ENCODE measurements at regions not wholly inside any gene's neighbourhood (a gene's known extent, or its start where the extent isn't known, plus 50 kb on each side); places are given as distances from the start of the nearest gene placed in this dataset.

GRCh38 chr19:29290853-29291252 is 77.9 kb upstream of the UQCRFS1 start:
- DNase-seq (ENCODE audit: low read depth) (no peak), FAIRE-seq (no peak)
- Histone ChIP-seq H3K9ac (ENCODE audit: low read length) (no peak overlapping the region), H3K9me3 (ENCODE audit: insufficient read depth, low read depth, low read length) (peaks cover 2% of the 10 kb centered on the region), H3K27me3 (ENCODE audit: insufficient read depth, low read length) (no peaks in the 10 kb centered on the region), H3K79me2 (ENCODE audit: insufficient read depth, low read length) (no peaks in the 10 kb centered on the region), H3K4me1 (ENCODE audit: insufficient read depth, low read length) (no peaks in the 10 kb centered on the region), H3K27ac (ENCODE audit: low read depth, low read length) (no peak overlapping the region), H4K20me1 (ENCODE audit: insufficient read depth, low read length) (no peaks in the 10 kb centered on the region), H3K36me3 (ENCODE audit: insufficient read depth, low read length) (no peaks in the 10 kb centered on the region), H3K4me2 (ENCODE audit: low read length) (no peak overlapping the region), H2AFZ (ENCODE audit: low read depth, low read length) (no peak overlapping the region), H3K4me3 (ENCODE audit: insufficient read depth, low read depth, low read length) (no peak overlapping the region)
- Mint-ChIP-seq H3K4me1 (ENCODE audit: low read depth, unreplicated experiment) (peaks cover 3% of the 10 kb centered on the region), H3K36me3 (ENCODE audit: low read depth, unreplicated experiment) (no peaks in the 10 kb centered on the region), H3K4me3 (ENCODE audit: unreplicated experiment) (no peak overlapping the region), H3K27ac (ENCODE audit: unreplicated experiment) (no peak overlapping the region), H3K27me3 (ENCODE audit: low read depth, unreplicated experiment) (peaks cover 53% of the 10 kb centered on the region), H3K9me3 (ENCODE audit: unreplicated experiment) (peaks cover 5% of the 10 kb centered on the region)
- no peak for TF ChIP-seq CTCF (IDR thresholded peaks at IDR 0.05; ENCODE audit: insufficient read depth, low read depth, low read length)
- TF ChIP-seq EZH2 (IDR thresholded peaks at IDR 0.05; ENCODE audit: insufficient read depth, low read length), result no peak

GRCh38 chr19:29292153-29292552 is 79.2 kb upstream of the UQCRFS1 start:
- no peak overlapping the region for H3K27ac ChIP-seq (ENCODE audit: low read depth, low read length)

More at GRCh38 chr19:29292153-29292552, 79.2 kb upstream of the UQCRFS1 start:
- no peak overlapping the region for H3K4me2 ChIP-seq (ENCODE audit: low read length)
- TF ChIP-seq EZH2 (IDR thresholded peaks at IDR 0.05; ENCODE audit: insufficient read depth, low read length) (no peak), CTCF (IDR thresholded peaks at IDR 0.05; ENCODE audit: insufficient read depth, low read depth, low read length) (no peak)
- no peak for DNase-seq (ENCODE audit: low read depth)
- Mint-ChIP-seq H3K27me3 (ENCODE audit: low read depth, unreplicated experiment) (peaks cover 58% of the 10 kb centered on the region), H3K36me3 (ENCODE audit: low read depth, unreplicated experiment) (no peaks in the 10 kb centered on the region), H3K9me3 (ENCODE audit: unreplicated experiment) (peaks cover 6% of the 10 kb centered on the region), H3K27ac (ENCODE audit: unreplicated experiment) (no peak overlapping the region), H3K4me3 (ENCODE audit: unreplicated experiment) (no peak overlapping the region), H3K4me1 (ENCODE audit: low read depth, unreplicated experiment) (peaks cover 3% of the 10 kb centered on the region)
- H2AFZ ChIP-seq (ENCODE audit: low read depth, low read length), result no peak overlapping the region
- peaks cover 2% of the 10 kb centered on the region for H3K9me3 ChIP-seq (ENCODE audit: insufficient read depth, low read depth, low read length)
- H3K36me3 ChIP-seq (ENCODE audit: insufficient read depth, low read length), result no peaks in the 10 kb centered on the region
- no peaks in the 10 kb centered on the region for H3K79me2 ChIP-seq (ENCODE audit: insufficient read depth, low read length)
- no peak overlapping the region for H3K9ac ChIP-seq (ENCODE audit: low read length)
- no peaks in the 10 kb centered on the region for H3K4me1 ChIP-seq (ENCODE audit: insufficient read depth, low read length)
- FAIRE-seq, result no peak
- no peak overlapping the region for H3K4me3 ChIP-seq (ENCODE audit: insufficient read depth, low read depth, low read length)
- H3K27me3 ChIP-seq (ENCODE audit: insufficient read depth, low read length), result no peaks in the 10 kb centered on the region
- H4K20me1 ChIP-seq (ENCODE audit: insufficient read depth, low read length), result no peaks in the 10 kb centered on the region

All from astrocyte (in vitro differentiated cells and primary cell).